GM21737 (cell line): ENCODE measurements at regions not wholly inside any gene's neighbourhood (a gene's known extent, or its start where the extent isn't known, plus 50 kb on each side); places are given as distances from the start of the nearest gene placed in this dataset.

Experiments
- ATAC-seq: cut with Tn5 transposase; IDR thresholded peaks from one replicate; pipeline ENCODE4 v1.9.1; 2021; ENCODE audit warnings: mild to moderate bottlenecking, moderate library complexity; ENCODE audit not compliant: unreplicated experiment

GRCh38 chr6:19032591-19033295, 645.6 kb downstream of the RNF144B start:
- ATAC-seq, result no peak

GRCh38 chr6:19033683-19034082, 646.5 kb downstream of the RNF144B start:
- no peak for ATAC-seq

- no peak for ATAC-seq
Measured at GRCh38 chr6:19034986-19035385, 647.8 kb downstream of the RNF144B start.

DNA sequence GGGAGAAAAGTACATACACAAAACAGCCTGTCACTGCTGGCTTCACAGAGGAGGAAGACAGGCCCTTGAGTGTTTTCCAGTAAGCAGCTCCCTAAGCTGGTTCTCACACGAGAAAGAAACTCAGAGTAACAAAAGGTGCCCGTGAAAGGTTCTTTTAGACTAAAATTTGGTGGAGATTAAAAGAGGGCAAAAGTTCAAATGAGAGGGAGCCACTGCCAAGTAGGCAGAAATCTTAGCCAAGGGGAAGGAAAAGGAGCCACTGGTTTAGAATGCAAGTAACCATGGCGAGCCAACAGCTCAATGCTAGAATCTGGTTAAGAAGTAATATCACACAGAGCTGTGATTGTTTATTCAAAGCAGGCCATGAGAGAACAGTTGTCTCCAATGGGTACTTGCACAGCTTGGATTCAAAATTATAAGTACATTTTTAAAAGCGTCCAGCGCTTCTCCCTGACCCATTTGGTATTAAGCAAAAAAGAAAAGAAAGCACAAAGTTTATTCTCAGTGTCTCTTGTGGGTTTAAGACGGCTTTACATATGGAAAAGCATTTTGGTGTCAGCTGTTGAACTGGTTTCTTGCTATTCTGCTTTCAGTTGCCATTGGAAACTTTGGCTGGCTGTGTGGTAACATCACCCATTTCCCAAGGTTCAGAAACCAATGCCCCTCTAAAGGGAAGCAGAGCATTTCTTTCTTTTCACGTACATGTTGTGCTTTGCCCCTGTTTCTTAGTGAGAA, 648.5 kb downstream of the RNF144B start:
- ATAC-seq, result no peak

DNA sequence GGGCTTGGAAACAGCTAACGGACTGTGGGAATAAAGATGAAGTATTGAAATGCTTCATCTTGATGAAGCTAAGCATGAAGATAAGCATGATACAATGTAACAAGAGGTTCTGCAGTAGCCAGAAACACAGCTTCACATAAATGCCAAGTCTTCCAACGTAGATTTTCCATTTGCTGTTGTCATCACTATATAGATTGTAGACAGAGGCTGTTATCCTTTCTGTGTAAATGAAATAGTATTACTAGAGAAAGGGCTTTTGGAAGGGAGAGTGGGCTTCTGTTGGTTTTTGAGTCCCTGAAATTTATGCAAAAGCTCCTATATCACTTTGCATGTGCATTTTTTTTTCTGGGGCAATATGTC, 649.0 kb downstream of the RNF144B start:
- ATAC-seq, result no peak

DNA sequence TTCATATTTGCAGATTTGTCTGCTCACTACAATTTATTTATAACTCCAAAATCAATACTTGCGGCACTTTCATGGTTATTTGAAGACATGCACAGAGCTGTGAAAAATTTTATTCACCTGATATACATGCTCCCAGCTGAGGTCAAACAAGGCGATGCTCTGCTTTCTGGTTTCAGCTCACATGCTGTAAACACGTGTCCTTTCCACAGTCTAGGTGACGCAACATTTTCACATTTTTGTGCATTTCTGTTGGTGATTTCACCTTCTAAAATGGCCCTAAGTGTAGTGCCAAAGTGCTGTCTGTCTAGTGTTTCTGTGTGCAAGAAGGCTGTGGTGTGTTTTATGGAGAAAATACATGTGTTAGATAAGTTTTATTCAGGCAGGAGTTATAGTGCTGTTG, 650.5 kb downstream of the RNF144B start:
- no peak for ATAC-seq

- no peak for ATAC-seq
Measured at GRCh38 chr6:19039287-19039686, 652.1 kb downstream of the RNF144B start.

GRCh38 chr6:19041906-19042305, 654.8 kb downstream of the RNF144B start:
- ATAC-seq, result no peak

DNA sequence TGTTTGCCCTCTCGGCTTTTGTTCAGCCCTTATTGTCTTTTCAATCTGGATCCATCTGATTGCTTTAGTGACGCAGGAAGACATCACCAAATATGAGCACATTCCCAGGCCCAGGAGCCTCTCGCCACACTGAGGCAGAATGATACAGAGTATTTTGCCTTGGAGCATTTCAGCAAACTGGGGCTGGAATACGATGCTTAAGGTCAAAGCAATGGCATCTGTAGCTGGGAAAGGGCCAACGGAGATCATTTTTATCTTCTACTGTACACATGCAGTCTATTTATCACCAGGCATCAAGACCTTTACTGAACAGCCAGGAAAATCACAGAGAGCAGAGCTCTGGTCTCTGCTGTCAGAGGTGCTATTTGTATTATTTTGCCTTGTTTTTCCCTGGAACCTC, 655.3 kb downstream of the RNF144B start:
- ATAC-seq, result no peak

DNA sequence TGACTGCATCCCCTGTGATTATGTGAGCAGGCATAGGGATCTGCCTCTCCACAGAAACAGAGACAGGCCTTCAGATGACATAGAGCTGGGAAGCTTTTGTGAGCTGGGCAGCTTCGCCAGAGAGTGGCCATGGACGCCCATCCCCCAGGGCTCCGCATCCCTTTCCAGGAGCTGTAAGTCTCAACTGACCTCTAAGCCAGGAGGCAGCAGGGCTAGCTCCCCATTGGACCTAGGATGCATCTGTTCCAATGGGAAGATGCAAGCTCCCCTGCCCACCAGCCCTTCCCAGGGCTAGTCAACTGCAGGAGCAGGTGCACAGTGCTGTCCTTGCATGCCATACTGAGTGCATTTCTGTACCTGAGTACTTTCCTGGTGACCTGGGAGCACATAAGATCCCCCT, 663.6 kb downstream of the RNF144B start:
- no peak for ATAC-seq

GRCh38 chr6:19052219-19052618, 665.1 kb downstream of the RNF144B start:
- ATAC-seq, result no peak

GRCh38 chr6:19059102-19059501, 672.0 kb downstream of the RNF144B start:
- ATAC-seq, result no peak

- no peak for ATAC-seq
Measured at GRCh38 chr6:19067165-19067564, 680.0 kb downstream of the RNF144B start.

- ATAC-seq, result no peak
Measured at GRCh38 chr6:19070520-19070919, 683.4 kb downstream of the RNF144B start.

DNA sequence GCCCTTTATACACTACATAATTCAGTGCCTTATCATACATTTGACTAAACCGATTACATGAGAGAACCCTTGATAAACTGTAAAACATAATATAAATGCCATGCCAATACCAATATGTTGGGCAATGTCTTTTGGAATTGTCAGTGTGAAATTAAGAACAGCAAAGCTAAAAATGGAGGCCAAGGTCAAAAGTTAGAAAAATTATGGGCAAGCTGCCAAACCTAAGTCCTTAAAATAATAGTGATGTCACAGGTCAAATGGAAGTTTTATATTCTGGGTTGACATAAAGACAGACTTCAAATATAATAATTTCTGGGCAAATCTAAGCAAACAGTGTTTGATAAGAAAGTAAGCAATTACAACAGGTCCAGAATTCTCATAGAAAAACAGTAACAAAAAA, 696.7 kb downstream of the RNF144B start:
- ATAC-seq, result no peak

- ATAC-seq, result no peak
Measured at GRCh38 chr6:19086480-19086879, 699.3 kb downstream of the RNF144B start.

DNA sequence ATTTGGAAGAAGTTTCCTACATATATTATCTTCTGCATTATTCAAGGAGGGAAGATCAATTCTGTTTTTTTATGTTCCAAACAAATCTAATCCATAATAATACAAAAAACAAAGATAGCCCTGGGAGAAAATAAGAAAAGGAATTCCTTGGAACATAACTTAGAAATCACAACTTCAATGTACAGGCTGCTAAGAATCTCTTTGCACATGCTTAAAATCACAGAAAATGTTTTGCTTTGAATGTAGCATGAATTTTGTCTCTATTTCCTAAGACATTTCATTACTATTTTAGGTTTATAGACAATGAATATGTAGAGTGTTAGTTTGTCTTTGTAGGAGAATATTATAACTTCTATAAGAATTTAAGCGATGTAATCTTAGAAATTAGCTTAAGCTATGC, 700.1 kb downstream of the RNF144B start:
- no peak for ATAC-seq

- ATAC-seq, result no peak
Measured at GRCh38 chr6:19087897-19088296, 700.7 kb downstream of the RNF144B start.

DNA sequence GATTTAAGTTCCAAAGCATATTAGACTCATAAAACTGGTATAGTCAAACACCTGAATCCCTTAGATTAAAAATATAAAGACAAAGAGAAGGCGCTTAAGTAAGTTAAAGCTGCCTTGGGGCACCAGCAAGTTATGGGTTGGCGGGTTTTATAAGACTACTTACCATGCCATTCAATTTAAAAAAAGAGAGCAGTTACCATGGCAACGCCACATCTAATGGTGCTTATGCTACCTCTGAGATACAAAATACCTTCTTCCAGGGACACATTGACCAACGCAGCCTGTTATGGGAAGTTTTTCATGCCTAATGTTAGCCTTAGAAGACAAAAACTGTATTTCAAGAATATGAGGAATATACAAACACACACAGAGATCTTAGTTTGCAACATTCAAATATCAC, 713.6 kb downstream of the RNF144B start:
- ATAC-seq, result no peak

DNA sequence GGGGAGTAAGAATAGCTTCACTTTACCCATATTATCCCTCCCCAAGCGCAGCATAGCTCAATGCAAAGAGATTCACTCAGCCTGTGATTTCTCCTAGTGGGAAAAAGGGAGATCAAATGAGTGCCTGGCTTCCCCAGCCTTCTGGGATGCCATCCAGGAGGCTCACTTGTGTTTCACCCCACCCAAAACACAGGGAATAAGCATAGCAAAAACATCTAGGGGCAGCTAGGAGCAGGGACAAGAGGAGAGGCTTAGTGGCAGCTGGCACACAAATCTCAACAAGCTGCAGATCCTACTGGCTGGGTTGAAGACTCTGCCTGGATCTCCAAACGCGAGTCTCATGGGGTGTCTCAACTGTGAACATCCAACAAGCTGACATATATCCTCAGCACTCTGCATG, 715.8 kb downstream of the RNF144B start:
- ATAC-seq, result no peak

GRCh38 chr6:19107468-19107867, 720.3 kb downstream of the RNF144B start:
- no peak for ATAC-seq

GRCh38 chr6:19121521-19121920, 715.6 kb upstream of the ID4 start:
- ATAC-seq, result no peak

- no peak for ATAC-seq
Measured at GRCh38 chr6:19127081-19127480, 710.1 kb upstream of the ID4 start.
